ENCODE measurements at regions not wholly inside any gene's neighbourhood (a gene's known extent, or its start where the extent isn't known, plus 50 kb on each side); places are given as distances from the start of the nearest gene placed in this dataset.
A peak's percentile ranks its signal among the peaks of the same experiment; 100 is the strongest.

- 48 to 50% methylated on average over 7 of the region's 7 CpGs for WGBS, 2 donors
- DNase-seq (no peak), ATAC-seq (ENCODE audit: low FRiP score in 2 of 2) (peak in 1 of 2 donors; percentile 69)
These were observed 274.3 kb downstream of the CD109 start for GRCh38 chr6:73969971-73970970.

GRCh38 chr6:73968221-73968757 lies 272.3 kb downstream of the CD109 start:
- H3K4me1 ChIP-seq: no peaks in the 10 kb centered on the region
- no peaks in the 10 kb centered on the region for H3K27me3 ChIP-seq
- no peak for TF ChIP-seq POLR2A (IDR thresholded peaks at IDR 0.05)
- no peak for TF ChIP-seq CTCF (IDR thresholded peaks at IDR 0.05)
- TF ChIP-seq EP300 (IDR thresholded peaks at IDR 0.05): no peak
- TF ChIP-seq POLR2AphosphoS5 (IDR thresholded peaks at IDR 0.05): no peak
- no peak for DNase-seq
- H3K9me3 ChIP-seq: no peaks in the 10 kb centered on the region
- H3K4me3 ChIP-seq: no peak overlapping the region
- no peak overlapping the region for H3K27ac ChIP-seq
- ATAC-seq (ENCODE audit: low FRiP score in 2 of 2): no peak
- 68 to 75% methylated on average over 2 of the region's 2 CpGs for WGBS, 2 donors
- H3K36me3 ChIP-seq: no peaks in the 10 kb centered on the region

More at GRCh38 chr6:73969971-73970970, 274.3 kb downstream of the CD109 start:
- Histone ChIP-seq H3K4me1 (no peaks in the 10 kb centered on the region), H3K36me3 (no peaks in the 10 kb centered on the region), H3K9me3 (no peaks in the 10 kb centered on the region), H3K27ac (no peak overlapping the region), H3K4me3 (no peak overlapping the region), H3K27me3 (no peaks in the 10 kb centered on the region)
- peak in 5 of 6 experiments; percentile 20 to 39 (median 24) for TF ChIP-seq CTCF (IDR thresholded peaks at IDR 0.05)
- no peak for TF ChIP-seq POLR2AphosphoS5 (IDR thresholded peaks at IDR 0.05)

GRCh38 chr6:73965539-73966029 lies 269.6 kb downstream of the CD109 start:
- no peaks in the 10 kb centered on the region for H3K9me3 ChIP-seq
- DNase-seq (no peak), ATAC-seq (ENCODE audit: low FRiP score in 2 of 2) (no peak)
- H3K27ac ChIP-seq: no peak overlapping the region
- H3K27me3 ChIP-seq: no peaks in the 10 kb centered on the region
- H3K4me1 ChIP-seq: no peaks in the 10 kb centered on the region
- TF ChIP-seq POLR2AphosphoS5 (IDR thresholded peaks at IDR 0.05) (no peak), POLR2A (IDR thresholded peaks at IDR 0.05) (no peak), CTCF (IDR thresholded peaks at IDR 0.05) (no peak), EP300 (IDR thresholded peaks at IDR 0.05) (no peak)
- whole genome bisulfite sequencing, 2 donors: 55 to 58% methylated on average over 1 of the region's 1 CpG
- no peaks in the 10 kb centered on the region for H3K36me3 ChIP-seq
- no peak overlapping the region for H3K4me3 ChIP-seq

- no peak for DNase-seq
- no peaks in the 10 kb centered on the region for H3K9me3 ChIP-seq
- no peak overlapping the region for H3K4me3 ChIP-seq
- TF ChIP-seq POLR2AphosphoS5 (IDR thresholded peaks at IDR 0.05) (no peak), CTCF (IDR thresholded peaks at IDR 0.05) (no peak), POLR2A (IDR thresholded peaks at IDR 0.05) (no peak), EP300 (IDR thresholded peaks at IDR 0.05) (no peak)
- ATAC-seq (ENCODE audit: low FRiP score in 2 of 2): no peak
- 36 to 77% methylated on average over 2 of the region's 2 CpGs for WGBS, 2 donors
- no peaks in the 10 kb centered on the region for H3K36me3 ChIP-seq
- H3K27me3 ChIP-seq: no peaks in the 10 kb centered on the region
- no peak overlapping the region for H3K27ac ChIP-seq
- H3K4me1 ChIP-seq: no peaks in the 10 kb centered on the region
These were observed 268.3 kb downstream of the CD109 start for GRCh38 chr6:73964241-73964854.

Data from upper lobe of left lung (tissue), 6 donors.